ENCODE measurements at regions not wholly inside any gene's neighbourhood (a gene's known extent, or its start where the extent isn't known, plus 50 kb on each side); places are given as distances from the start of the nearest gene placed in this dataset.
"Not testable (repeated sequence)": the region's sequence is repeated elsewhere in the genome, so short reads cannot be mapped to it uniquely, and the experiment has no call there.

GRCh38 chr6:21772477-21772876 is 178.9 kb downstream of the SOX4 start:
- intact Hi-C loops (cut with micrococcal nuclease), result no loop called here
- H3K36me3 Mint-ChIP-seq (ENCODE audit: low read depth), result no peaks in the 10 kb centered on the region
- no peaks in the 10 kb centered on the region for H3K9me3 Mint-ChIP-seq
- DNase-seq (ENCODE audit: low spot score), result no peak
- H3K27ac Mint-ChIP-seq, result no peak overlapping the region
- no peaks in the 10 kb centered on the region for H3K4me1 Mint-ChIP-seq (ENCODE audit: low read depth)
- H3K4me3 Mint-ChIP-seq, result no peak overlapping the region
- peaks cover 3% of the 10 kb centered on the region for H3K27me3 Mint-ChIP-seq (ENCODE audit: insufficient read depth)

GRCh38 chr6:21772884-21773575 is 179.5 kb downstream of the SOX4 start:
- Mint-ChIP-seq H3K9me3 (no peaks in the 10 kb centered on the region), H3K27me3 (ENCODE audit: insufficient read depth) (peaks cover 3% of the 10 kb centered on the region), H3K36me3 (ENCODE audit: low read depth) (no peaks in the 10 kb centered on the region), H3K4me3 (no peak overlapping the region), H3K4me1 (ENCODE audit: low read depth) (no peaks in the 10 kb centered on the region), H3K27ac (no peak overlapping the region)
- intact Hi-C loops (cut with micrococcal nuclease), result no loop called here
- DNase-seq (ENCODE audit: low spot score), result no peak

GRCh38 chr6:21773576-21773968 is 180.0 kb downstream of the SOX4 start:
- Mint-ChIP-seq H3K9me3 (no peaks in the 10 kb centered on the region), H3K27me3 (ENCODE audit: insufficient read depth) (peaks cover 3% of the 10 kb centered on the region), H3K27ac (no peak overlapping the region), H3K4me1 (ENCODE audit: low read depth) (no peaks in the 10 kb centered on the region), H3K4me3 (no peak overlapping the region), H3K36me3 (ENCODE audit: low read depth) (no peaks in the 10 kb centered on the region)
- no peak for DNase-seq (ENCODE audit: low spot score)
- intact Hi-C loops (cut with micrococcal nuclease), result no loop called here

GRCh38 chr6:21777846-21778245 is 184.3 kb downstream of the SOX4 start:
- no peaks in the 10 kb centered on the region for H3K9me3 Mint-ChIP-seq
- intact Hi-C loops (cut with micrococcal nuclease), result no loop called here
- no peaks in the 10 kb centered on the region for H3K36me3 Mint-ChIP-seq (ENCODE audit: low read depth)
- no peaks in the 10 kb centered on the region for H3K4me1 Mint-ChIP-seq (ENCODE audit: low read depth)
- no peak overlapping the region for H3K4me3 Mint-ChIP-seq
- H3K27me3 Mint-ChIP-seq (ENCODE audit: insufficient read depth), result peaks cover 1% of the 10 kb centered on the region
- DNase-seq (ENCODE audit: low spot score), result no peak
- no peak overlapping the region for H3K27ac Mint-ChIP-seq

GRCh38 chr6:21780141-21780540 is 186.6 kb downstream of the SOX4 start:
- H3K27me3 Mint-ChIP-seq (ENCODE audit: insufficient read depth), result peaks cover 1% of the 10 kb centered on the region
- H3K4me1 Mint-ChIP-seq (ENCODE audit: low read depth), result no peaks in the 10 kb centered on the region
- H3K27ac Mint-ChIP-seq, result no peak overlapping the region
- intact Hi-C loops (cut with micrococcal nuclease), result no loop called here
- no peaks in the 10 kb centered on the region for H3K36me3 Mint-ChIP-seq (ENCODE audit: low read depth)
- H3K9me3 Mint-ChIP-seq, result no peaks in the 10 kb centered on the region
- H3K4me3 Mint-ChIP-seq, result no peak overlapping the region
- no peak for DNase-seq (ENCODE audit: low spot score)

- intact Hi-C loops (cut with micrococcal nuclease), result no loop called here
- Mint-ChIP-seq H3K27me3 (ENCODE audit: insufficient read depth) (peaks cover 1% of the 10 kb centered on the region), H3K36me3 (ENCODE audit: low read depth) (no peaks in the 10 kb centered on the region), H3K9me3 (no peaks in the 10 kb centered on the region), H3K27ac (no peak overlapping the region), H3K4me1 (ENCODE audit: low read depth) (no peaks in the 10 kb centered on the region), H3K4me3 (no peak overlapping the region)
- DNase-seq (ENCODE audit: low spot score), result no peak
These were observed 187.1 kb downstream of the SOX4 start for GRCh38 chr6:21780679-21781078.

GRCh38 chr6:21781128-21781527 is 187.6 kb downstream of the SOX4 start:
- Mint-ChIP-seq H3K27me3 (ENCODE audit: insufficient read depth) (peaks cover 1% of the 10 kb centered on the region), H3K4me3 (no peak overlapping the region), H3K4me1 (ENCODE audit: low read depth) (no peaks in the 10 kb centered on the region), H3K27ac (no peak overlapping the region), H3K9me3 (no peaks in the 10 kb centered on the region), H3K36me3 (ENCODE audit: low read depth) (no peaks in the 10 kb centered on the region)
- no peak for DNase-seq (ENCODE audit: low spot score)
- intact Hi-C loops (cut with micrococcal nuclease), result no loop called here

- H3K27ac Mint-ChIP-seq, result no peak overlapping the region
- no peak for DNase-seq (ENCODE audit: low spot score)
These were observed 191.6 kb downstream of the SOX4 start for GRCh38 chr6:21785164-21785563.

GRCh38 chr6:21791056-21791455 is 197.5 kb downstream of the SOX4 start:
- H3K36me3 Mint-ChIP-seq (ENCODE audit: low read depth), result peaks cover 2% of the 10 kb centered on the region
- no peaks in the 10 kb centered on the region for H3K4me1 Mint-ChIP-seq (ENCODE audit: low read depth)
- intact Hi-C loops (cut with micrococcal nuclease), result no loop called here
- no peak overlapping the region for H3K4me3 Mint-ChIP-seq
- no peaks in the 10 kb centered on the region for H3K9me3 Mint-ChIP-seq
- H3K27ac Mint-ChIP-seq, result no peak overlapping the region
- no peaks in the 10 kb centered on the region for H3K27me3 Mint-ChIP-seq (ENCODE audit: insufficient read depth)
- no peak for DNase-seq (ENCODE audit: low spot score)

More at GRCh38 chr6:21785164-21785563, 191.6 kb downstream of the SOX4 start:
- H3K27me3 Mint-ChIP-seq (ENCODE audit: insufficient read depth), result peaks cover 1% of the 10 kb centered on the region
- H3K4me3 Mint-ChIP-seq, result no peak overlapping the region
- intact Hi-C loops (cut with micrococcal nuclease), result no loop called here
- H3K9me3 Mint-ChIP-seq, result no peaks in the 10 kb centered on the region
- H3K36me3 Mint-ChIP-seq (ENCODE audit: low read depth), result no peaks in the 10 kb centered on the region
- no peaks in the 10 kb centered on the region for H3K4me1 Mint-ChIP-seq (ENCODE audit: low read depth)

- no peak overlapping the region for H3K27ac Mint-ChIP-seq
- no peaks in the 10 kb centered on the region for H3K9me3 Mint-ChIP-seq
- H3K4me3 Mint-ChIP-seq, result no peak overlapping the region
- no peak for DNase-seq (ENCODE audit: low spot score)
- intact Hi-C loops (cut with micrococcal nuclease), result no loop called here
- no peaks in the 10 kb centered on the region for H3K27me3 Mint-ChIP-seq (ENCODE audit: insufficient read depth)
- peaks cover 2% of the 10 kb centered on the region for H3K36me3 Mint-ChIP-seq (ENCODE audit: low read depth)
- no peaks in the 10 kb centered on the region for H3K4me1 Mint-ChIP-seq (ENCODE audit: low read depth)
These were observed 198.0 kb downstream of the SOX4 start for GRCh38 chr6:21791581-21791980.

GRCh38 chr6:21792177-21792576 is 198.6 kb downstream of the SOX4 start:
- Mint-ChIP-seq H3K27me3 (ENCODE audit: insufficient read depth) (no peaks in the 10 kb centered on the region), H3K27ac (no peak overlapping the region), H3K4me1 (ENCODE audit: low read depth) (no peaks in the 10 kb centered on the region), H3K4me3 (no peak overlapping the region), H3K9me3 (no peaks in the 10 kb centered on the region), H3K36me3 (ENCODE audit: low read depth) (peaks cover 2% of the 10 kb centered on the region)
- DNase-seq (ENCODE audit: low spot score), result no peak
- intact Hi-C loops (cut with micrococcal nuclease), result no loop called here

- H3K36me3 Mint-ChIP-seq (ENCODE audit: low read depth); H3K27me3 Mint-ChIP-seq (ENCODE audit: insufficient read depth); intact Hi-C loops (cut with micrococcal nuclease); DNase-seq (ENCODE audit: low spot score); H3K4me3 Mint-ChIP-seq; H3K27ac Mint-ChIP-seq; H3K9me3 Mint-ChIP-seq; H3K4me1 Mint-ChIP-seq (ENCODE audit: low read depth): not testable (repeated sequence)
These were observed 203.4 kb downstream of the SOX4 start for GRCh38 chr6:21796979-21797378.

- Mint-ChIP-seq H3K9me3 (no peaks in the 10 kb centered on the region), H3K27ac (no peak overlapping the region), H3K4me1 (ENCODE audit: low read depth) (no peaks in the 10 kb centered on the region), H3K4me3 (no peak overlapping the region), H3K27me3 (ENCODE audit: insufficient read depth) (peaks cover 3% of the 10 kb centered on the region), H3K36me3 (ENCODE audit: low read depth) (no peaks in the 10 kb centered on the region)
- intact Hi-C loops (cut with micrococcal nuclease), result no loop called here
- no peak for DNase-seq (ENCODE audit: low spot score)
These were observed 204.9 kb downstream of the SOX4 start for GRCh38 chr6:21798468-21798867.

- H3K27ac Mint-ChIP-seq, result no peak overlapping the region
- intact Hi-C loops (cut with micrococcal nuclease), result no loop called here
- H3K4me1 Mint-ChIP-seq (ENCODE audit: low read depth), result no peaks in the 10 kb centered on the region
These were observed 206.8 kb downstream of the SOX4 start for GRCh38 chr6:21800330-21800729.

More at GRCh38 chr6:21800330-21800729, 206.8 kb downstream of the SOX4 start:
- no peaks in the 10 kb centered on the region for H3K36me3 Mint-ChIP-seq (ENCODE audit: low read depth)
- no peak for DNase-seq (ENCODE audit: low spot score)
- H3K27me3 Mint-ChIP-seq (ENCODE audit: insufficient read depth), result peaks cover 3% of the 10 kb centered on the region
- no peaks in the 10 kb centered on the region for H3K9me3 Mint-ChIP-seq
- H3K4me3 Mint-ChIP-seq, result no peak overlapping the region
